Activated CD8-positive, alpha-beta memory T cell treated with anti-CD3 and anti-CD28 coated beads for 4 hours (primary cell): ENCODE measurements at regions not wholly inside any gene's neighbourhood (a gene's known extent, or its start where the extent isn't known, plus 50 kb on each side); places are given as distances from the start of the nearest gene placed in this dataset.

ENCODE experiments used
- DNase-seq, 2 donors: peaks; one replicate each; pipeline ENCODE4 v3.0.0-alpha.2; 2020; ENCODE audit warnings: low read depth in 2 of 2

DNA sequence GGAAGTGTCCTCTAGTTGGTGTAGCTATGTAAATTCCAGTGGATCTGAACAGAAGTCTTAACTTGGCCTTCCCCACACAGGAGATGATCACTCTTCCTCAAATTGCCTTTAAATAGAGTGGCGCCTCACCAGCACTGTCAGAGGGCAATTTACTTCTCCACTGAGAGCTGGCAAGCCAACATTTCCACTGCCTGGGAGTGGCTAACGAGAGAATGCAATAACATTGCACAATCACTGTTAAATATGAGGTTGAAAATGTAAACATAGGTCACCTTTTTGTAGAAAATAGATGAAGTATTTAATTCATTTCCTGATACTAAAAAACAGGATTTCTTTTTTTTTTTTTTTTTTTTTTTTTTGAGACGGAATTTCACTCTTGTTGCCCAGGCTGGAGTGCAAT, 55.4 kb upstream of the UBL3 start:
- DNase-seq, result no peak

DNA sequence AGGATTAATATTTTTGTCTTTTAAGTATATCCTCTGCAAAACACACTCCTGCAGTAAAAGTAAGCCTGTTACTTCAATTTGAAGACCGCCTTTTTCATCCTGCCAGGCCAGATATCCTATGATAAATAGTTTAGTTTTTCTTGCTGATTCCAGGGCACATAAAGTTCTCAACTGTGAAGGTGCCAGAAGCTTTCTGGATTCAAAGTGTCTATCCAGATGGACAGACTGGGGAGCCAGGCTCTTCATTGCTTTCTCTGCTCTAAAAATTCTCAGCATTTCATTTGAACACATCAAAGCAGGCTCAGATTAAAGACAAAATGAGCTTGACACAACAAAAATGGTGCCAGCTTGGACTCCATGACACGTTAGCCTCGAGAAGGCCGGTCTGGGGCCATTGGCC, 53.6 kb upstream of the UBL3 start:
- no peak for DNase-seq

DNA sequence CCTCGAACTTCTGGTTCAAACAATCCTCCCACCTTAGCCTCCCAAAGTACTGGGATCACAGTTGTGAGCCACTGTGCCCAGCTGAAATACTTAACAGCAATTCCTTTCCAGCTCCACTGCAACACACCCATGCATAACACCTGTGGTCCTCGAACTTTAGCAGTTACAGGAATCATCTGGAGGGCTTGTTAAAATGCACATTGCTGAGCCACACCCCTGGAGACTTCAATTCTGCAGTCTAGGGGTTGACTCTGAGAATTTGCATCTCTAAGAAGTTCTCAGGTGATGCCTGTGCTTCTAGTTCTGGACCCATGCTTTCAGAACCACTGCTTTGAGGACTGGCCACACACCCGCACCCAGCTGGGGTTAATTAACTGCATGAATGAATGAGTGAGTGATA, 53.1 kb upstream of the UBL3 start:
- DNase-seq, result no peak

DNA sequence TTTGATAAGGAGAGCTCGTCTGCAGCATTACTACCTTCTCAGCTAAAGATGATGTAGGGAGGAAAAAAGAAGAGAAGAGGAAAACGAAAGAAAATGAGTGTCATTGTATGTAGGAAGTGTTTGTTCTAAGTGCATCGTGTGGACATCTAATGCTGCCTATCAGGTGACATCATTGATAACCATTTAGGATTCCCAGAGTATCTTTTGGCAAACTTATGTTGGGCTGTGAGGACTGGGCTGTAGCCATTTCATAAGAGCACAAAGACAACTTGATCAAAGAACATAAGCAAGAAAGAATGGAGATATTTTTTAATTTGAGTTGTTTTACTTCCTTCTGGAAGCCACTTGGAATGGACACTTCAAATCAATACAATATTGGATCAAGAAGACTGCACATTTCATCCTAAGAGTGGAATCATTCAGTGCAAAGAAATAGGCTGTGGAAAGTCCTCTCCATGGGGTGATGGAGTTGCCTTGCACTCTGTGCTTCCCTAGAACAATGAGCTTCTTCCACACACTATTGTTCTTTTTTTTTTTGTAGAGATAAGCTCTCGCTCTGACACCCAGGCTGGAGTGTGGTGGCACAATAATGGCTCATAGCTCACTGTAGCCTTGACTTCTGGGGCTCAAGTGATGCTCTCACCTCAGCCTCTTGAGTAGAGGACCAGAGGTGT, 52.4 kb upstream of the UBL3 start:
- DNase-seq, result no peak

DNA sequence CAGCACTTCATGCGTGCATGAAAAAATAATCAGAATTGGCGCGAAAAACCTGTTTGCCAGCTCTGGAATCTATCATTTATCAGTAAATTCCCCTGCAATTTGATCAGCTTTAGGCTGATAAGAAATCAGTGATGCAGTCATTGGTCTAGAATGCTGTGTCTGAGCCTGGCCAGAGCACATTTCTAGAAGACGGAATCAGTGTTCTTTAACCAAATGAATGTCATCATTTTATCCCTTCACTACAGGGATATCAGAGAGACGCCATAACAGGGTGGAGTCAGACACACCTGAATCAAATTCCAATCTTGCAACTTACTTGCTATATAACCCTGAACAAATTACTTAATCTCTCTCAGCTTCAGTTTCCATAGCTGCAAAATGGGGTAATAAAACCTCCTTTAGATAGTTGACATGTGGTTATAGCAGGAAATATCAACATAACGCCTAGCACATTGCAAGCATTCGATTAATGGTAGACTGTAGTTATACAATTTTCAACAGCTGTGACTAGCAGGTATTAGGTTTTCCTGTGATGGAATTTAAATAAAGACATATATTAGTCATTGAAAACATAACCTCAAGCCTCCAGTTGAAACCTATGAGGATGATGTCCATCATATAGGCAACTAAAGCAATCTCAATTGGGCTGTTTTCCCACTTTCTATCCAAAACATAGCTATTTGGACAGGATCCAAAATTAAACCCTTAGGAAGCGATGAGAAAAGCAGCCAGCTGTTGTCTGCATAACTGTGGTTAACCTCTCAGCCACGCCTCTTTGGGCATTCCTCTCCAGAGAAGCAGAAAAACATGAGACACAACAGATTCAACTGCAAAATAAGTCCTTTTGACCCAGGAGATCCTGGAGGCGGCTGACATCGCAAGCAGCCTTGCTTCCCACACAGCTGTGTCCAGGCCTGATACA, 51.6 kb upstream of the UBL3 start:
- DNase-seq, result peak; percentile 3 to 11
